ENCODE measurements at regions not wholly inside any gene's neighbourhood (a gene's known extent, or its start where the extent isn't known, plus 50 kb on each side); places are given as distances from the start of the nearest gene placed in this dataset.

DNA sequence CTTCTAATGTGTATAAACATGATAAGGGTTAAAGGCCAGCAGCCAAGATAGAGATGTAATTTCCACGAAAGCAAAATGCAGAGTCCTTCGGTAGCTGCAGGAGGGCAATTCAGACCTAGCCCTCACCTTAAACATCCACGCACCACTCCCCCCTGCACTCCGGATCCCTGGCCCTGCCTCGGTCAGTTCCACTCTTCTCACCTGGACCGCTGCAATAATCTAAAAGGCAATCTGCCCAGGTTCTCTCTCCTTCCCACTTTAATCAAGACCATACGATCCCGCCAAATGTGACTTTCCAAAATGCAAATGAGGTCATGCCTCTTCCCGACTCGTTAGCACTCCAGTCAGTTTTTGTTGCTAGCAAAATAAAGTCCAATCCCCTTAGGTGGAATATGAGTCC lies 485.2 kb downstream of the EIPR1 start:
- no peaks in the 10 kb centered on the region for H3K79me2 ChIP-seq (ENCODE audit: control insufficient read depth in 1 of 2, insufficient read depth in 2 of 2, low read length in 2 of 2)
- H3K79me1 ChIP-seq (ENCODE audit: low read depth, low read length) = no peaks in the 10 kb centered on the region
- DNase-seq (ENCODE audit: low read depth in 1 of 2, low spot score in 2 of 2) (no peak), FAIRE-seq (no peak)
- H3K9ac ChIP-seq (replicated peaks in 1 of 4; ENCODE audit: extremely low read depth in 1 of 4, low read depth in 3 of 4, low read length in 3 of 4) = no peak overlapping the region
- POLR2A ChIA-PET (ENCODE audit: partially characterized antibody) = no interaction called here
- H3K27me3 ChIP-seq (replicated peaks in 1 of 4; ENCODE audit: control insufficient read depth in 3 of 4, extremely low read depth in 1 of 4, insufficient read depth in 3 of 4, low read length in 3 of 4) = no peaks in the 10 kb centered on the region
- H4K8ac ChIP-seq (ENCODE audit: extremely low read depth, insufficient read depth, low read length) = no peak overlapping the region
- H3K36me3 ChIP-seq (ENCODE audit: control insufficient read depth in 2 of 4, insufficient read depth in 4 of 4, low read length in 3 of 4) = no peaks in the 10 kb centered on the region
- H3K23me2 ChIP-seq (ENCODE audit: low read depth, low read length) = no peaks in the 10 kb centered on the region
- CTCF ChIA-PET (ENCODE audit: partially characterized antibody) = interaction anchor here (0.6 to 1.4 kb wide), 4 partner anchors 10 to 441 kb away, joined by 3 to 5 read pairs (median 3); no protein-coding TSS in a partner anchor
- no peak overlapping the region for H3K23ac ChIP-seq (ENCODE audit: insufficient read length)
- whole genome bisulfite sequencing, 2 experiments (ENCODE audit: extremely low coverage in 1 of 2, insufficient coverage in 1 of 2, insufficient read length in 1 of 2, insufficient replicate concordance in 2 of 2, low coverage in 1 of 2, low lambda C conversion rate in 2 of 2, missing lambda C conversion rate in 1 of 2) = 90% methylated on average over 10 of the region's 10 CpGs; no CpG with 5 or more reads in 1 of the 2 experiments
- H3K4me1 ChIP-seq (replicated peaks in 1 of 4; ENCODE audit: control insufficient read depth in 3 of 4, insufficient read depth in 4 of 4, low read length in 3 of 4) = no peaks in the 10 kb centered on the region
- H2BK5ac ChIP-seq (ENCODE audit: low read depth, low read length) = no peak overlapping the region
- no peak overlapping the region for H2AK5ac ChIP-seq (ENCODE audit: low read depth, low read length)
- no peak overlapping the region for H4K5ac ChIP-seq (ENCODE audit: insufficient read length, low read depth, low read length)
- no peak overlapping the region for H2BK120ac ChIP-seq (replicated peaks; ENCODE audit: low read depth, low read length)
- H2BK20ac ChIP-seq (ENCODE audit: low read length) = no peak overlapping the region
- H3K4me2 ChIP-seq (ENCODE audit: insufficient read depth in 1 of 2, low read depth in 2 of 2, low read length in 2 of 2) = no peak overlapping the region
- no peaks in the 10 kb centered on the region for H4K20me1 ChIP-seq (replicated peaks in 1 of 2; ENCODE audit: control insufficient read depth in 1 of 2, insufficient read depth in 2 of 2, low read length in 2 of 2)
- H3K18ac ChIP-seq (ENCODE audit: extremely low read depth, low read length) = no peak overlapping the region
- H3K9me3 ChIP-seq (ENCODE audit: insufficient read depth in 2 of 2, low read depth in 1 of 2, low read length in 1 of 2) = no peaks in the 10 kb centered on the region
- H3K56ac ChIP-seq (replicated peaks; ENCODE audit: insufficient read length, low read depth, low read length) = no peak overlapping the region
- no peak overlapping the region for H3K4me3 ChIP-seq (ENCODE audit: extremely low read depth in 1 of 4, insufficient read depth in 2 of 4, low read depth in 3 of 4, low read length in 4 of 4)
- no peak overlapping the region for H3K14ac ChIP-seq (ENCODE audit: insufficient read length)
- H3K27ac ChIP-seq (ENCODE audit: low read depth, low read length) = no peak overlapping the region
- no peak overlapping the region for H2BK12ac ChIP-seq (ENCODE audit: low read depth, low read length)
- H3K4ac ChIP-seq (replicated peaks; ENCODE audit: insufficient read length, low read depth, low read length) = no peak overlapping the region
- H4K91ac ChIP-seq (replicated peaks; ENCODE audit: insufficient read length, low read length) = no peak overlapping the region
- TF ChIP-seq BACH1 (IDR thresholded peaks at IDR 0.05; ENCODE audit: low read length) (no peak), RAD21 (IDR thresholded peaks at IDR 0.05 in 1 of 2, conservative IDR thresholded peaks at IDR 0.05 in 1 of 2; ENCODE audit: low read depth in 2 of 2, low read length in 2 of 2) (no peak), POLR2AphosphoS5 (IDR thresholded peaks at IDR 0.05; ENCODE audit: low read depth, low read length) (no peak), SIX5 (IDR thresholded peaks at IDR 0.05; ENCODE audit: low read depth, low read length) (no peak), POU5F1 (IDR thresholded peaks at IDR 0.05; ENCODE audit: low read depth, low read length) (no peak), GABPA (IDR thresholded peaks at IDR 0.05; ENCODE audit: borderline replicate concordance, insufficient read depth, low read length) (no peak), NANOG (IDR thresholded peaks at IDR 0.05; ENCODE audit: insufficient read depth, low read depth, low read length, poor library complexity, severe bottlenecking) (no peak), BRCA1 (IDR thresholded peaks at IDR 0.05; ENCODE audit: low read depth, low read length) (no peak)
- TF ChIP-seq, protein P1, sequence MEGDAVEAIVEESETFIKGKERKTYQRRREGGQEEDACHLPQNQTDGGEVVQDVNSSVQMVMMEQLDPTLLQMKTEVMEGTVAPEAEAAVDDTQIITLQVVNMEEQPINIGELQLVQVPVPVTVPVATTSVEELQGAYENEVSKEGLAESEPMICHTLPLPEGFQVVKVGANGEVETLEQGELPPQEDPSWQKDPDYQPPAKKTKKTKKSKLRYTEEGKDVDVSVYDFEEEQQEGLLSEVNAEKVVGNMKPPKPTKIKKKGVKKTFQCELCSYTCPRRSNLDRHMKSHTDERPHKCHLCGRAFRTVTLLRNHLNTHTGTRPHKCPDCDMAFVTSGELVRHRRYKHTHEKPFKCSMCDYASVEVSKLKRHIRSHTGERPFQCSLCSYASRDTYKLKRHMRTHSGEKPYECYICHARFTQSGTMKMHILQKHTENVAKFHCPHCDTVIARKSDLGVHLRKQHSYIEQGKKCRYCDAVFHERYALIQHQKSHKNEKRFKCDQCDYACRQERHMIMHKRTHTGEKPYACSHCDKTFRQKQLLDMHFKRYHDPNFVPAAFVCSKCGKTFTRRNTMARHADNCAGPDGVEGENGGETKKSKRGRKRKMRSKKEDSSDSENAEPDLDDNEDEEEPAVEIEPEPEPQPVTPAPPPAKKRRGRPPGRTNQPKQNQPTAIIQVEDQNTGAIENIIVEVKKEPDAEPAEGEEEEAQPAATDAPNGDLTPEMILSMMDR (IDR thresholded peaks at IDR 0.05; ENCODE audit: control extremely low read depth in 1 of 3, insufficient read depth in 1 of 3, low read depth in 1 of 3, low read length in 3 of 3) = no peak
- no peak overlapping the region for H2BK15ac ChIP-seq (ENCODE audit: low read length)
- no peak overlapping the region for H2AFZ ChIP-seq (ENCODE audit: low read length)

Data from H1 (cell line).